HFFc6 (cell line): ENCODE measurements at regions not wholly inside any gene's neighbourhood (a gene's known extent, or its start where the extent isn't known, plus 50 kb on each side); places are given as distances from the start of the nearest gene placed in this dataset.

Experiments used
- DNase-seq: peaks from one replicate; pipeline ENCODE4 v3.0.0-alpha.2; 2018
- H3K27ac Mint-ChIP-seq: 2 replicates; pipeline ENCODE4 v1.8.0; 2020; ENCODE audit warnings: mild to moderate bottlenecking, mixed read lengths
- H3K27me3 Mint-ChIP-seq: 2 replicates; pipeline ENCODE4 v1.8.0; 2021; ENCODE audit warnings: mild to moderate bottlenecking, moderate library complexity, mixed read lengths; ENCODE audit not compliant: insufficient read depth
- H3K36me3 Mint-ChIP-seq: 2 replicates; pipeline ENCODE4 v1.8.0; 2021; ENCODE audit warnings: low read depth, mixed read lengths
- H3K4me1 Mint-ChIP-seq: 2 replicates; pipeline ENCODE4 v1.8.0; 2020; ENCODE audit warnings: low read depth, mixed read lengths
- H3K4me3 Mint-ChIP-seq: 2 replicates; pipeline ENCODE4 v1.8.0; 2020; ENCODE audit warnings: mild to moderate bottlenecking, moderate library complexity, mixed read lengths
- H3K9me3 Mint-ChIP-seq: 2 replicates; pipeline ENCODE4 v1.8.0; 2020; ENCODE audit warnings: mild to moderate bottlenecking, mixed read lengths
- TF ChIP-seq, protein P1 (sequence below): fragments of 200-600 bp; sonication (generic); IDR thresholded peaks from 2 replicates; pipeline ENCODE4 v1.5.0; 2021; ENCODE audit warnings: antibody characterized with exemption, mild to moderate bottlenecking

DNA sequence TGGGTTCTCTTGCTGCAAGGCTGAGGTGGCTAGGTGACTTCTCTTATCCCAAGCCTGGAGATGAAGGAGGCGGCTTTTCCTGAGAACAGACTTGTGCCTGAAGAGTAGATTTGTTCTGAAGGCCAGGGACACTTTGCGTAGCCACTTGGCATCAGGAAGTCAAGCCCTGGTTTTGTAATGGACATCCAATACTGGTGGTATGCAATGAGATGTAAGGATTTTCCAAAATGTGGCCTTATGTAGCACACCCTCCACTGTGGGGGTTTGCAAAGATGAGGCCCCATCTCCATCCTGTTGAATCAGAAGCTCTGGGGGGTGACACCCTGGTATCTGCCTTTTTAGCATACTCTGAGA, 124.5 kb upstream of the IPO9 start:
- Mint-ChIP-seq H3K27me3 (no peaks in the 10 kb centered on the region), H3K27ac (peak overlapping the region; percentile 90), H3K36me3 (peaks cover 18% of the 10 kb centered on the region; the same call in 1 of the 2 replicates), H3K4me3 (no peak overlapping the region; the same call in 1 of the 2 replicates), H3K4me1 (peaks cover 76% of the 10 kb centered on the region), H3K9me3 (peaks cover 4% of the 10 kb centered on the region; the same call in 1 of the 2 replicates)
- no peak for DNase-seq
- TF ChIP-seq, protein P1, sequence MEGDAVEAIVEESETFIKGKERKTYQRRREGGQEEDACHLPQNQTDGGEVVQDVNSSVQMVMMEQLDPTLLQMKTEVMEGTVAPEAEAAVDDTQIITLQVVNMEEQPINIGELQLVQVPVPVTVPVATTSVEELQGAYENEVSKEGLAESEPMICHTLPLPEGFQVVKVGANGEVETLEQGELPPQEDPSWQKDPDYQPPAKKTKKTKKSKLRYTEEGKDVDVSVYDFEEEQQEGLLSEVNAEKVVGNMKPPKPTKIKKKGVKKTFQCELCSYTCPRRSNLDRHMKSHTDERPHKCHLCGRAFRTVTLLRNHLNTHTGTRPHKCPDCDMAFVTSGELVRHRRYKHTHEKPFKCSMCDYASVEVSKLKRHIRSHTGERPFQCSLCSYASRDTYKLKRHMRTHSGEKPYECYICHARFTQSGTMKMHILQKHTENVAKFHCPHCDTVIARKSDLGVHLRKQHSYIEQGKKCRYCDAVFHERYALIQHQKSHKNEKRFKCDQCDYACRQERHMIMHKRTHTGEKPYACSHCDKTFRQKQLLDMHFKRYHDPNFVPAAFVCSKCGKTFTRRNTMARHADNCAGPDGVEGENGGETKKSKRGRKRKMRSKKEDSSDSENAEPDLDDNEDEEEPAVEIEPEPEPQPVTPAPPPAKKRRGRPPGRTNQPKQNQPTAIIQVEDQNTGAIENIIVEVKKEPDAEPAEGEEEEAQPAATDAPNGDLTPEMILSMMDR = peak; percentile 23; the same call in 1 of the 2 replicates

DNA sequence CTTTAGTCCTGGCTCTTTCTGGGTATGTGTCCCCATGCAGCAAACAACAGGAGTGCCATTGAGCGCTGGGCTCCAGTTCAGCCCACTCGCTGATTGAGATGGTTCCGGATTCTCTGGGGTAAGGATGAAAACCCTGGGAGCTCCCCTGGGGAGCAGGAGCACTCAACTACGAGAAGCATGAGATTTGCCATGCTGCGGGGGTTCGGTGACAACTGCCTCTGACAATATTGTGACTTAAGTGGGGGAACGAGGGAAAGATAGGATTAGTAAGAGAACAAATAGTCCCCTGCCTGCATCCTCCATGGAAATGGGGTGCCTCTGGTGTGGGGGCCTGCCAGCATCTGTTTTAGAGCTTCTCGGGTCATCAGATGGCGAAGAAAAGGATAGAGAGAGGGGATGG, 123.6 kb upstream of the IPO9 start:
- peaks cover 4% of the 10 kb centered on the region; the same call in 1 of the 2 replicates for H3K9me3 Mint-ChIP-seq
- H3K36me3 Mint-ChIP-seq = peaks cover 10% of the 10 kb centered on the region; the same call in 1 of the 2 replicates
- no peaks in the 10 kb centered on the region for H3K27me3 Mint-ChIP-seq
- H3K4me1 Mint-ChIP-seq = peaks cover 85% of the 10 kb centered on the region
- no peak for DNase-seq
- TF ChIP-seq, protein P1 = no peak
- H3K27ac Mint-ChIP-seq = peak overlapping the region; percentile 100
- no peak overlapping the region for H3K4me3 Mint-ChIP-seq

DNA sequence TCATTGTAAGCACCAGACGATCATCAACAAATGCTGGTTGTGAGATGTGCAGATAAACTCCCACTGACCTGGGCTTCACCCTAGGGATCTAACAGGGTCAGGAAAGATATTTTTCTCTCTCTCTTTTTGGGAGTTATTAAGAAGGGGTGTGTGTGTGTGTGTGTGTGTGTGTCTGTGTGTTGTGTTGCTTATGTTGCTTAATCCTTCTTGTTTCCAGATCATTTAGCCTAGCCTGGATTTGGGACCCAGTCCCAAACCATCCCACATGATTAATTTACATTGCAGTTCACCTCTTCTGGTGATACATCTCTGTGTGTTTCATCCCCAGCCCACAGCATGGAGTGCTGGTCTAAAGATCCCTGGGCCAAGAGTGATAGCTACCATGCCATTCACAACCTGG, 122.8 kb upstream of the IPO9 start:
- Mint-ChIP-seq H3K36me3 (peaks cover 10% of the 10 kb centered on the region; the same call in 1 of the 2 replicates), H3K27me3 (no peaks in the 10 kb centered on the region), H3K4me3 (no peak overlapping the region), H3K4me1 (peaks cover 92% of the 10 kb centered on the region), H3K9me3 (peaks cover 4% of the 10 kb centered on the region; the same call in 1 of the 2 replicates), H3K27ac (peak overlapping the region; percentile 100)
- DNase-seq = no peak
- TF ChIP-seq, protein P1 = no peak

DNA sequence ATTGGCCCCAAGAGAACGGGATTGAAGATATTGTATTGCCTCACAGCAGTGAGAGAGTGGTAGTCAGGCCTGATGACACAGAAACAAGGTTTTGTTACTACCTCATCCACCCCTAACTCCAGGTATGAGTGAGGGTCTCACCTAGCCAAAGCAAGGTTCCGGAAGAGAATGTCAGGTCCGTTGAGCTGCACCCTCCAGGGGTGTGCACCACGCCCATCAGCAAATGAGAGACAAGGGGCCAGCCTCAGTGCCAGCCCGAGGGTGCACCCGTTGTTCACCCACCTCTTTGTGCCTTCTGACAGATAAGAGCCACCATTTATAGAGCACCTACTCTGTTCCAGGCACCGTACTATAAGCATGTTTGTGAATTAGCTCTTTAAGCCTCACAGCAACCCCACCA, 121.9 kb upstream of the IPO9 start:
- Mint-ChIP-seq H3K4me3 (no peak overlapping the region), H3K36me3 (0 out of 2 replicates have a peak, but pooled peaks cover 4% of the 10 kb centered on the region), H3K27ac (peak overlapping the region; percentile 100), H3K27me3 (0 out of 2 replicates have a peak, but pooled peaks cover 5% of the 10 kb centered on the region), H3K4me1 (peaks cover 98% of the 10 kb centered on the region), H3K9me3 (peaks cover under 1% of the 10 kb centered on the region; the same call in 1 of the 2 replicates)
- TF ChIP-seq, protein P1 = no peak
- DNase-seq = no peak

DNA sequence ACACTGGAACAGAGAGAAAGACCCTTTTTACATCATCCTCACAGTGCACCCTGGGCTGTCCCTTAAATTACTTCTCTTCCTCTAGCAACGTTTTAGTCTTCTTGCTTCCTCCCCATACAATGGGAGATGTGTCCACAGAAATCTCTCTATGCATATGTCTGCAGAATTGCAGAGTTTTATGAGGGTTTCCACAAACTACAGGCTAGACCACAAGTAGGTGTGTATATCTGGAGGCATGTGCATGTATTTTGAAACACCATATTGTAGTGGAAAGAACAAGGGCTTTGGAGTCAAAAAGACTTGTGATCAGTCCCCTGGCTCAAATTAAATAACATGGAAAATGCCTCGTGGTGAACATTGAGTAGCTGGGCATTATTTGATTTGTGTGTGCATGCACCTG, 121.3 kb upstream of the IPO9 start:
- TF ChIP-seq, protein P1 = no peak
- Mint-ChIP-seq H3K27me3 (0 out of 2 replicates have a peak, but pooled peaks cover 5% of the 10 kb centered on the region), H3K9me3 (no peaks in the 10 kb centered on the region), H3K27ac (peak overlapping the region; percentile 100), H3K4me1 (peaks cover 98% of the 10 kb centered on the region), H3K36me3 (0 out of 2 replicates have a peak, but pooled peaks cover 2% of the 10 kb centered on the region), H3K4me3 (no peak overlapping the region)
- no peak for DNase-seq
